Heart left ventricle (tissue), 16 donors: ENCODE measurements at regions not wholly inside any gene's neighbourhood (a gene's known extent, or its start where the extent isn't known, plus 50 kb on each side); places are given as distances from the start of the nearest gene placed in this dataset.

Source experiments
- ATAC-seq, 4 donors: fragments of 200-7000 bp; cut with Tn5 transposase; one replicate each; pipeline ENCODE4 v1.9.1; 2020 to 2022; ENCODE audit warnings: moderate library complexity in 4 of 4, mild to moderate bottlenecking in 3 of 4, moderate number of reproducible peaks in 1 of 4
- DNase-seq, 5 donors: peaks; one replicate each; pipeline ENCODE4 v3.0.0-alpha.2; 2020
- H3K27ac ChIP-seq, 12 donors: fragments of 200-600 bp; sonication (generic) in 4 of 12; one replicate each; pipeline versions ENCODE4 v1.5.0 to v1.8.0; 2016 to 2022; ENCODE audit warnings: mild to moderate bottlenecking in 2 of 12
- H3K27me3 ChIP-seq, 9 donors: fragments of 200-600 bp; sonication (generic) in 2 of 9; one replicate each; pipeline versions ENCODE4 v1.5.1 to v1.8.0; 2016 to 2022; ENCODE audit warnings: mild to moderate bottlenecking in 3 of 9
- H3K36me3 ChIP-seq, 9 donors: fragments of 200-600 bp; sonication (generic) in 2 of 9; one replicate each; pipeline versions ENCODE4 v1.5.0 to v1.8.0; 2018 to 2022; ENCODE audit warnings: mild to moderate bottlenecking in 2 of 9
- H3K4me1 ChIP-seq, 12 donors: fragments of 200-600 bp; sonication (generic) in 4 of 12; one replicate each; pipeline versions ENCODE4 v1.5.0 to v1.8.0; 2016 to 2022; ENCODE audit warnings: mild to moderate bottlenecking in 3 of 12
- H3K4me3 ChIP-seq, 12 donors: fragments of 200-600 bp; sonication (generic) in 4 of 12; one replicate each; pipeline versions ENCODE4 v1.5.0 to v1.8.0; 2017 to 2022; ENCODE audit warnings: mild to moderate bottlenecking in 9 of 12, moderate library complexity in 4 of 12
- H3K9me3 ChIP-seq, 12 donors: fragments of 200-600 bp; sonication (generic) in 4 of 12; one replicate each; pipeline versions ENCODE4 v1.5.0 to v1.8.0; 2016 to 2022; ENCODE audit warnings: mild to moderate bottlenecking in 1 of 12
- CTCF ChIP-seq, 12 donors: fragments of 200-600 bp; sonication (generic) in 4 of 12; IDR thresholded peaks; one replicate each; pipeline versions ENCODE4 v1.5.0 to v1.8.0; 2018 to 2022; ENCODE audit warnings: antibody characterized with exemption in 12 of 12, mild to moderate bottlenecking in 5 of 12
- POLR2A ChIP-seq, 2 donors: fragments of 450-650 bp; IDR thresholded peaks; one replicate each; pipeline ENCODE4 v1.6.1; 2017; ENCODE audit warnings: antibody characterized with exemption in 2 of 2, mild to moderate bottlenecking in 2 of 2, moderate library complexity in 2 of 2
- WGBS, 4 donors: extraction: QIAGEN DNeasy Blood & Tissue Kit in 2 of 4; methylation state at CpG; one replicate each; pipeline versions ENCODE4 v1.1.5 to v1.1.7; 2013 to 2018; 5-methylcytosine and 5-hydroxymethylcytosine counted together
- intact Hi-C, 10 donors: fragments of 100-400 bp; cut with DNase I; formaldehyde crosslinking; loops; one replicate each; pipeline versions ENCODE4 v1.11.1 to v1.14.2; 2022
- donor health status: ischemic (EF 13 %, LVEDD 7.1; RV severe dilation, severe dysfunction).
- donor health status: healthy with polysubstance abuse.
- donor health status: DM: no; HTN: yes; CAD: no.
- donor health status: DM: no; HTN: no; CAD: no.
- donor health status: ischemic (EF 25% LVEDD 6.9; RV normal size, moderate dysfunction).
- donor health status: ischemic (EF 25% LVEDD 5.7; RV mildly dilated, moderate dysfunction).
- donor health status: healthy.
- donor health status: DM: yes; HTN: yes; CAD: no.
- donor health status: ischemic (EF 35%, LVEDD 5.7; RV mildly dilated, moderate dysfunction).
- donor health status: nonischemic (EF 11% LVEDD 7.7; RV severe dilation, severe dysfunction).
- donor health status: DM: yes; HTN: yes; CAD: no.
- donor health status: PGD.
- donor health status: ischemic (EF 29% LVEDD 5.4; RV normal size, mild dysfunction).
- donor health status: nonischemic (EF 23%, LVEDD 6.1; RV moderate dilation, normal function).

- Histone ChIP-seq H3K4me1 (peaks cover 0 to 37% (median 19%) of the 10 kb centered on the region in 12 donors), H3K9me3 (peaks cover 0 to 33% (median 0%) of the 10 kb centered on the region in 12 donors), H3K4me3 (no peak overlapping the region), H3K27me3 (no peaks in the 10 kb centered on the region), H3K36me3 (no peaks in the 10 kb centered on the region), H3K27ac (peak overlapping the region in 1 of 12 donors; percentile 7)
- intact Hi-C loops: loop anchor here in 1 of 10 donors (10.0 kb wide), 1 partner anchor 253 kb away; no protein-coding TSS in a partner anchor
- whole genome bisulfite sequencing, 4 donors: 81 to 90% (median 85%) methylated on average over 6 of the region's 6 CpGs
- ATAC-seq: no peak
- TF ChIP-seq CTCF (IDR thresholded peaks at IDR 0.05) (no peak), POLR2A (IDR thresholded peaks at IDR 0.05) (no peak)
- no peak for DNase-seq
These were observed 445.0 kb downstream of the SPRY1 start for GRCh38 chr4:123841447-123842121.

GRCh38 chr4:123843137-123843536, 446.5 kb downstream of the SPRY1 start:
- intact Hi-C loops: loop anchor here in 1 of 10 donors (10.0 kb wide), 1 partner anchor 252 kb away; no protein-coding TSS in a partner anchor

GRCh38 chr4:123844374-123844773, 447.8 kb downstream of the SPRY1 start:
- no peak overlapping the region for H3K4me3 ChIP-seq
- peak overlapping the region in 2 of 12 donors; percentile 29 to 52 for H3K27ac ChIP-seq
- H3K4me1 ChIP-seq: peaks cover 0 to 27% (median 11%) of the 10 kb centered on the region in 12 donors
- no peak for ATAC-seq
- 88 to 98% (median 98%) methylated on average over 4 of the region's 4 CpGs for WGBS, 4 donors
- peaks cover 0 to 33% (median 0%) of the 10 kb centered on the region in 12 donors for H3K9me3 ChIP-seq
- intact Hi-C loops: loop anchor here in 1 of 10 donors (10.0 kb wide), 1 partner anchor 250 kb away; no protein-coding TSS in a partner anchor
- no peaks in the 10 kb centered on the region for H3K27me3 ChIP-seq
- no peak for DNase-seq
- TF ChIP-seq POLR2A (IDR thresholded peaks at IDR 0.05) (no peak), CTCF (IDR thresholded peaks at IDR 0.05) (no peak)
- no peaks in the 10 kb centered on the region for H3K36me3 ChIP-seq

More at GRCh38 chr4:123843137-123843536, 446.5 kb downstream of the SPRY1 start:
- Histone ChIP-seq H3K27me3 (no peaks in the 10 kb centered on the region), H3K4me3 (no peak overlapping the region), H3K4me1 (peaks cover 0 to 29% (median 16%) of the 10 kb centered on the region in 12 donors), H3K9me3 (peaks cover 0 to 33% (median 0%) of the 10 kb centered on the region in 12 donors), H3K36me3 (no peaks in the 10 kb centered on the region), H3K27ac (peak overlapping the region in 6 of 12 donors; percentile 2 to 52 (median 28))
- DNase-seq (no peak), ATAC-seq (peak in 1 of 4 donors; percentile 26)
- TF ChIP-seq CTCF (IDR thresholded peaks at IDR 0.05) (no peak), POLR2A (IDR thresholded peaks at IDR 0.05) (no peak)
- WGBS, 4 donors: 76 to 89% (median 81%) methylated on average over 1 of the region's 1 CpG

GRCh38 chr4:123846092-123846491, 449.5 kb downstream of the SPRY1 start:
- DNase-seq (no peak), ATAC-seq (no peak)
- Histone ChIP-seq H3K36me3 (no peaks in the 10 kb centered on the region), H3K27me3 (no peaks in the 10 kb centered on the region), H3K27ac (peak overlapping the region in 1 of 12 donors; percentile 12), H3K4me1 (peaks cover 0 to 12% (median 0%) of the 10 kb centered on the region in 12 donors), H3K9me3 (peaks cover 0 to 33% (median 0%) of the 10 kb centered on the region in 12 donors), H3K4me3 (no peak overlapping the region)
- no peak for TF ChIP-seq CTCF (IDR thresholded peaks at IDR 0.05)
- TF ChIP-seq POLR2A (IDR thresholded peaks at IDR 0.05): no peak
- intact Hi-C loops: loop anchor here in 1 of 10 donors (10.0 kb wide), 1 partner anchor 249 kb away; no protein-coding TSS in a partner anchor
